CD4-positive, alpha-beta T cell treated with Interferon gamma for 1 hour (primary cell): ENCODE measurements at regions not wholly inside any gene's neighbourhood (a gene's known extent, or its start where the extent isn't known, plus 50 kb on each side); places are given as distances from the start of the nearest gene placed in this dataset.
"Not testable (repeated sequence)": the region's sequence is repeated elsewhere in the genome, so short reads cannot be mapped to it uniquely, and the experiment has no call there.

Experiments used
- DNase-seq: peaks from one replicate; pipeline ENCODE4 v3.0.0-alpha.2; 2020

DNA sequence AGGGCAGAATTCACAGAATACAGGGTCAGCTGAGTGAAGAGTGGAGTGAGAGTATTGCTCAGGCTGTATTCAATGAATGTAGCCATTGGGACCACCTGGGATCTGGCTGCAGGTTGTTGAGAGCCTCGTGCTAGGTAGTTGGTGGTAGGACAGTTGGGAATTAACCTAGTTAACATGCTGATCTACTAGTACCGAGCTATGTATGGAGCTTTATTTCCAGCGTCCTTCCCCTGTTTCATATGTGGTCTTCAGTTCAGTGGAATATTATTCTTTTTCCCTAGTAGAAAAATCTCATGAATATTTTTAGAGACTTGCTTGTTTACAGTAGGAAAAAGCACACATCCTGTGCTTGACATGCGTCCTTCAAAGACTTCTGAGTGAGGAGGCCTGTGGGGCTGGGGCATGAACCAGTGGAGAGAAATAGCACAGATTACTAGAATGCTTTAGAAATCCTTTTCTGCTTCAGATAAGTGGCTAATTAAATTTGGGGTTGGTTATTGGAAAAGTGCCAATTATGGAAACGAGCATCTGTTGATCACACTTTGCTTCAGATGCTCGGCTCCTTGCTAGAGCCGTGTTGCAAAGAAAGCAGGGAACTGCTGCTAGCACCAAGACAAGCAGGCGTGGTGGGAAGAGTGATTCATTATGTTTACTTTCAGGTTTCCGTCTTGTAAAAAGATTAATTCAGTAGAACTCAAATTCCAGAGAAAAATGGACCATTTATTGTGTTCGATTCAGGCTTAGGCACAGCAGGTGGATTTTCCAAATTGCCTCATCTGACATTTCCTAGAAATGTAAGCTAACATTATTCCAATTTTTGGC, 53.6 kb downstream of the ARF6 start:
- no peak for DNase-seq

DNA sequence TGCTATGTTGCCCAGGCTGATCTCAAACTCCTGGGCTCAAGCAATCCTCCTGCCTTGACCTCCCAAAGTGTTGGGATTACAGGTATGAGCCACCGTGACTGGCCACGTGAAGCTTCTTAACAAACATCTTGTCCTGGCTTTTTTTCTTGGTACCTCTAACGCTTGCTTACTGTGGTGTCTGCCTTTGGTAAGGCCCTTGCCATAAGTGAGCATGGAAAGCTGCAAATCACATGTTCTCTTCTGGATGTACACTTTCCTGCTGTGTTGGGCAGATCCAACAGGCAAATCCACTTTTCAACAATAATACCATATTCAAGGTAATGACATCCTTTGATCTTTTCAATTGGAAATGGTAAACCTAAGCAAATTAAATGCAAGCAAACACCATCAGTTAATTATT, 54.6 kb downstream of the ARF6 start:
- DNase-seq, result no peak

DNA sequence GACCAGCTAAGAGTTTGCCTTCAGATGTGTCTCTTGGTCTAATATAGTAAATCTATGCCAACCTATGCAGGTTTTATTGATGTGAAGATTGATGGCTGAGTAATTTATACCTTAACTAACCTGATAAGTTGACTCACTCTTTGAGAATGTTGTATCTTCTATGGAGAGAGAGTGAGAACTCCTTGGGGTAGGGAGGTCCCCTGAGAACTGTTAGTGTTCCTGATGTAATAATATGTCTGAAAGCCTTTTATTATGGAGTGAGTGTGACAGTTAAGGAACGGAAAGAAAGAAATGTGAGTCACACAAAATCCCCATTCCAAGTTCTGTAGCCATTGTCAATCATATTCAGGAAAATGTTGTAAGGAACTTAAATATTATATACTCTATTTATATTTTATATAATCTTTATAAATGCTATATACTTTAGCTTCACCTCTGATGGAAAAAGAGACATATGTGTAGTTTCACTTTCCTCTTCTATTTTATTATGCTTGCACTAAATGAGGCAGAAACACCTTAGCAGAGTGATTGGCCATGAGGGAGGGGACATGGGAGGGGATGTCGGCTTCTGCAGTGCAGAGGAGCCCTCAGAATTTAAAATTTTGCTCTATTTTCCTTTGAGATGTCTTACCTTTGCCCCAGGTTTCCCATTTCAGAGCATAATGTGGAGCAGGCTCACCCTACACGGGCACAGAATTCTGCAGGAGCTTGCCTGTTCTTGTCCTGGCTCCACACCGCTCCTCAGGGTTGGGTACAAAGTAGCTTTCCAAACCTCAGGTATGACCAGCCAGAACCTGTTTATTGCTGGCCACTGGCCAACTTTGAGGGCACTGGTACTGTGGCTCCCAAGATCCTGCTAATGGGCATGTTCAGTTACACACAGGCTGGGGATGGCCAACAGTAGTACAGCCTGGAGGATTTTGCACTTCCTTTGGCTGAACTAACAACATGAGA, 57.7 kb downstream of the ARF6 start:
- DNase-seq, result no peak

DNA sequence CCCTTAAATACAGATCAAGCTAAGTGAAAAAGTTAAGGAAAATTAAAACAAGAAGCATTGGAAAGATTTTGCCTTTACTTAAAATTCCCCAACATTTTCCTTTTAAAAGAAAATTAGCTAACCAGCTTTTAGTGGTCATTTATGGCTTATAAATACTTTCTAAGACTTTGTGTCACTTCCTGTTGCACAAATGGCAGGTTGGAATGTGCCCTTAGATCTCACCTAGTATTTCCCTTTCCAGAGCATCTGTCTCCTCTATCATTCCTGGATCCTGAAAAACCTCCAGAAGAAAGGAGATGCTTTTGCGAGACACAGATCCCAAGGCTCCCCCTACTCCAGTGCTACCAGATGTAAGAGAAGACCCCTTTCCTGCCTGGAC, 58.3 kb downstream of the ARF6 start:
- no peak for DNase-seq

DNA sequence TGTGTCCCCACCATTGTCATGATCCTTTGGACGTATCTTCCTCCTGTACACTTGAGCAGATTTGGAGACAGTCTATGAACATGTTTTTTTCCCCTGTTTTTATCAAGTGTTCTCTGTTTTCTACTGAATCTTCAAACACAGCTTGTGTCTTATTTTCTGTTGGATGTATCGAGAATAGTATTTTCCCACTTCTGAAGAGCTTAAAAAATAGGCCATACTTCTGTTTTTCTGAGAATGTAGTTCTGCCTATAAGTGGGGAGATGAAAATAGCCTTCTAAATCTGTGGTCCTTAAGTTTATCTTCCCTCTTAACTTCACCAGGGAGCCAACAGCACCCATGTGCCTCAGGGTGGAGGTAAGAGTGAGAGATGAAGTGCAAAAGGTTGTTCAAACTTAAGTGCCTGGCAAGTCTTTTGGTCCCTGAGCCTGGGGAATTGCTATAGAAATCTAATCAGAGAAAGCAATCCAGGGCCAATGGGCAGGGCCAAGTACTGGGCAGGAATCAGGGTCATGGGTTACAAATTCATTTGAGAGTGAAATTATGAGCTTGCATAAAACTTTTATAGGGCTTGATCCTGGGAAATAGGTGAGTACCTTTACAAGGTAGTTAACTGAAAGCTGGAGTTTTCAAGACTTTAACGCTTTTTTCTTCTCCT, 58.9 kb downstream of the ARF6 start:
- DNase-seq, result no peak

DNA sequence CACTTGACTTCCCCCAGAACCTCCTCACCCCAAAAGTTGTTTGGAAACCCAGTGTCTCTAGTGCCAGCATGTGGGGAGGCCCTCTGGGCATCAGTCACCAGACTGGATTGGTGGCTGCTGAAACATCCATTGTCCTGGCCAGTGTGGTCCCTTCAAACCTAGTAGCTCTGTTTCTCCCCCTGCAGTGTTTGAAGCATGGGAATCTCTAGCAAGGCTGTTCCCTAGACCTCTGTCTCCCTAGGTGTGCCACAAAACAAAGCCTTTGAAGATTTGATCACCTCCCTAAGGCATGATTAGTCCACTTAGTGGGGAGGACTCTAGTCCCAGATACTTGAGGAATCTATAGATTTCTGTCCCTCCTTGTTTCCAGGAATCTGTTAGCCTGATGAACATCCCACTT, 60.3 kb downstream of the ARF6 start:
- no peak for DNase-seq

DNA sequence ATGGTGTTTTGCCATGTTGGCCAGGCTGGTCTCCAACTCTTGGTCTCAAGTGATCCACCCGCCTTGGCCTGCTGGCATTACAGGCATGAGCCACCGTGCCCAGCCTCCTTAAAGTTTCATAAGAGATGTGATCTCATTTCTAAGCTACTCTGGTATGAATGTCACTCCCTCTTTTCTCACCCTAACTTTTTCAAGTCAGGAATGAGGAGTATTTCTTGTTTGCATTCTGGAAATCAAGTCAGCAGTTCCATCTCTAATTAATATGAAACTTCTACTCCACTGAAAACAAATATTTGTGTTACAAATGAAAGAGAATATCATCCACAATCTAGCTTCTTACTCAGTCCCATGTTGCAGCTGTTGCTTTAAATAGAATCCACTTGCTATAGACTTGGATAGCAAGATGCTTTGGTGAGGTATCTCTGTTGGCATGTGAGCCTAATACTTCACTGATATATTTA, 61.3 kb downstream of the ARF6 start:
- DNase-seq, result no peak

DNA sequence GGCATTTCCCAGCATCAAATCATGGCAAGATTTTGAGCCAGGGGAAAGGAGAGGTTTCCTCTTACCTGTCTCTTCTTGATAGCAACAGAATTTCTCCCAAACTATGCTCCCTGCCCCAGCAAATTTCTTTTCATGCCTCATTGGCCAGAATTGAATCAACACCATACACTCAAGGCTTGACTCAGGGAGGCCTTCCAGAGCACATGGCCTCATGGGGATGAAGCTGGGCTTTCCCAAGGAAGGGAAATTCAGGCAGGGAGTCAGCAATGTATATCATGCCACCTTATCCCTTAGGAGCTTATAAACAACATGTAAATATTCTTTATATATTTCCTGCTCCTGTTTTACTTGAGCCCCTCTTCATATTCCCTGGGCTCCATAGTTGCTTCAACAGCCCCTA, 62.1 kb downstream of the ARF6 start:
- no peak for DNase-seq

DNA sequence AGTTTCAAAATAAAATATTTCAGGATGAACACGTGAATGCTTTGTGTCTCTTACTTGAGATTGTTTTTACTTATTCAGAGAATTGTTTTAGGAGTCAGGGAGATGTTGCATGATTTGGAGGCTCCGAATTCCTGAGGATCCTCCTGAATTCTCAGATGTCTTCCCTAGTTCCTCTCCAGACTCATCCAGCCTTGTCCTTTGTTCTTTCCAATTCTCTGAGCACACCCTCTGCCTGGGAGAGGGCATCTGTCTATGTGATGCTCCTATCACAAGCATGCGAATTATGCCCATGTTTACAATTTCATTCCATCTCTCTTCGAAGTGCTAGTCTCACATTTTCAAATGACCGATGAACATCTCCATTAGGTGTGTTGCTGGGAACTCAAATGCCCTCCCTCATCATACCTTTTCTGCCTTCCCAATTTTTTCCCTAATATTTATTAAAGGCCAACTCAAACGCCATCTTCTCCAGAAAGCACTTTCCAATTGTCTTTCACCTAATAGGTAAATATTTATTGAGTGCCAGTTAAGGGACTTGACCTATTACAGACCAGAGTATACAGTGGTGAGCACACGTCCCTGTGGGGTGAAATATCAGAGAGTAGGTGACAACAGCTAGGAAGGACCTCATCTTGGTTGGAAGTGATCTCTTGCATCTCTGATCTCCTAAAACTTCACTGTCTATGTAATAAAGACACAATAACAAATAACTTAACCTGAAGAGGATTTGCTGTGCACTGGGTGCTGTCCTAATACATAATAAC, 64.4 kb downstream of the ARF6 start:
- no peak for DNase-seq

DNA sequence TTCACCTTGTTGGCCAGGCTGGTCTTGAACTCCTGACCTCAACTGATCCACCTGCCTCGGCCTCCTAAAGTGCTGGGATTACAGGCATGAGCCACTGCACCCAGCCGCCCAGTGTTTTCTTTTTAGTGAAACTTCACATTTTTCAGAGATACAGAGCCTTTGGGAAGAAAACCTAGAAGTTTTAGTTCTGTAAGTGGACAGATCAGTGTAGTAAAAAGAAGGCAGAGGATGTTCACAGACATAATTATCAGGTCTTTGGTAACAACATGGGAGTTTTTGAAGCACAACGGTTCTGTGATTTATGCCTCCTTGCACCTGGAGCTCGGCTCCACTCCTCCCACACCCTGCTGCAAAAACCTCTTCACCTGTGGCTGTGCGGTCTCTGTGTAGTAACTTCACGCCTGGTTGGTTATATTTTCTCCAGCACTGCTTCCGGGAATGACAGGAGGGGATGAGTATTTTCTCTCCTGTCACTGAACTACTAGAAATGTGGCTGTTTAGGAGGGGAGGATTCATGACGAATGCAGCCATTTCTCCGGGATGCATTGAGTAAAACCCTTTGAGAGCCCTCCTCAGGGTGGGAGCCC, 67.0 kb downstream of the ARF6 start:
- DNase-seq, result peak; percentile 20

DNA sequence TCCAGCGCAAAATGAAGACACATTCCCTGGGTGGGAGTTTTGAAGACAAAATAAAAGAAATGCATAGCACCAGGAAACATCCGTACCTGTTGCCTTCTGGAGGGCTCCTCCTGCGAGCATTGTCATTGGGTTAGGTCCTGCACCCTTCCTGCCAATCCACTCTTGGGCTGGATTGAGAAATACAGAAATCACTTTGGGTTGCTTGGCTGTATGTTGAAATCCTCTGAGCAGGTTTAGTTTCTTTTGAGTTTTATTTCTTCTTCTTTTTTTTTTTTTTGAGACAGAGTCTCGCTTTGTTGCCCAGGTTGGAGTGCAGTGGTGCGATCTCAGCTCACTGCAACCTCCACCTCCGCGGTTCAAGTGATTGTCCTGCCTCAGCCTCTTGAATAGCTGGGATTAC, 67.6 kb downstream of the ARF6 start:
- DNase-seq, result no peak

DNA sequence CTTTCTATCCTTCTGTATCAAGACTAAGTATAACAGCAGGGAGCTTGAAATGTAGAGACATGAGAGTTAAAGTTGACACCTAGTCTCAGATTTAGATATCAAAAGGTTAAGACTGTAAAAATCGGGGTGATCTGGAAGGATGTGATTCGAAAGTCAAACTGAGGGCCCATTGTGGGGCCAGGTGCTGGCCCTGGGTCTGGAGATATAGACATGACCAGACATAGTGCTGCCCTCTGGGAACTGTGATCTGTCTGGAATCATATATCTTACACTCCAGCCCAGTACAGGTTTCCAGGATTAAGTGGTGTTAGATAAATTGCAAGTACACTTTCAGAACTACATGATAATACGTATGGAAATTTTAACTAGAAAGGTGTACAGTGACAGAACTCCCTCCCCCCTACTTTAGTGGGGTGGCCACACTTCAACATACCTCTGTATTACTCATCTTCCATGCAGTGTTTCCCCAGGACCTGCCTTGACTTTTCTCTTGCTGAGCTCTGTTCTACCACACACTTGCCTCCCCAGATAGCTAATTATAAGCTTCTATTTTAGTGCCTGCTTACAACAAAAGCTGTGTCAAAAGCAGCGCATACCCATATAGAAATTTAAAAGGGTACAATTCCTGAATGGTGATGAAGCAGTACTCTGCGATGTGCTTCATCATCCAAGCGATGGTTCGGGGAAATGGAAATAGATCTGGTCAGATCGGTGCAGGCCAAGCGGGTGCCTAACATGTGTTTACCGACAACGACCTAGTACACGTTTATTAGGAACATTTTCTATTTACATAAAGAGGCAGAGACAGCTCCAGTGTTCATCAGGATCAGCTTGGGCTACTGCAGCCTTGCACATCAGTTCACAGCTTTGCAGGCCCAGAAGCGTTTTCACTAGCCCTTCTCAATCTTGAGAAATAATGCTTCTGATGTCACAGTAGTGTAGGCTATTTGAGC, 68.7 kb downstream of the ARF6 start:
- DNase-seq, result no peak

DNA sequence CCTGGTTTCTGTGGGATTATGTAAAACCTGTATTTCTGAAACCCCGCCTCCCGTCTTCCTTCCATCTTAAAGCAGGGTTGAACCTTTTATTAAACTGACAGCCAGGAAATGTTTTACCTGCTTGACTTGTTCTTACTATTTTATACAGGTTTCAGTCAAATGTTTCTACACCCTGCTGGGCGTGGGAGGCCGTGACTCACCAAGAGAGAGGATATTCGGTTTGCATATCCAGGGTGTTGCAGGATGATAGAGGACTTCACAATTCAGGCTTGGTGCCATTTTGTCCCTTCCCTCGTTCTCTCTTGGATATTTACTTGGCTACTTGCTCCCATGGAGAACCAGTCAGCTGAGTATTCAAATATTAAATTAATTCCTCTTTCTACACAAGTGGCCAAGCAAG, 69.7 kb downstream of the ARF6 start:
- DNase-seq, result peak; percentile 12

DNA sequence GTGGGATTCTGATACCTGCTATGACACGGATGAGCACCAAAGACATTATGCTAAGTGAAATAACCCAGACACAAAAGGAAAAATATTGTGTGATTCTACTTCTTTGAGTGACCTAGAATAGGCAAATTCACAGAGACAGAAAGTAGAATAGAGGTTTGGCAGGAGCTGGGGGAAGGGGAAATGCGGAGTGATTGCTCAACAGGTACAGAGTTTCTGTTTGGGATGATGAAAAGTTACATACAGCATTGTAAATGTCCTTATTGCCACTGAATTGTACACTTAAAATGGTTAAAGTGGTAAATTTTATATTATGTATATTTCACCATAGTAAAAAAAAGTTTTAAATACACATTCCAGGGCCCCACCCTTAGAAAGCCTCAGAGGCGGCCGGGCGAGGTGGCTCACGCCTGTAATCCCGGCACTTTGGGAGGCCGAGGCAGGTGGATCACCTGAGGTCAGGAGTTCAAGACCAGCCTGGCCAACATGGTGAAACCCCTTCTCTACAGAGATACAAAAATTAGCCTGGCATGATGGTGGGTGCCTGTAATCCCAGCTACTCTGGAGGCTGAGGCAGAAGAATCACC, 72.3 kb downstream of the ARF6 start:
- not testable (repeated sequence) for DNase-seq

DNA sequence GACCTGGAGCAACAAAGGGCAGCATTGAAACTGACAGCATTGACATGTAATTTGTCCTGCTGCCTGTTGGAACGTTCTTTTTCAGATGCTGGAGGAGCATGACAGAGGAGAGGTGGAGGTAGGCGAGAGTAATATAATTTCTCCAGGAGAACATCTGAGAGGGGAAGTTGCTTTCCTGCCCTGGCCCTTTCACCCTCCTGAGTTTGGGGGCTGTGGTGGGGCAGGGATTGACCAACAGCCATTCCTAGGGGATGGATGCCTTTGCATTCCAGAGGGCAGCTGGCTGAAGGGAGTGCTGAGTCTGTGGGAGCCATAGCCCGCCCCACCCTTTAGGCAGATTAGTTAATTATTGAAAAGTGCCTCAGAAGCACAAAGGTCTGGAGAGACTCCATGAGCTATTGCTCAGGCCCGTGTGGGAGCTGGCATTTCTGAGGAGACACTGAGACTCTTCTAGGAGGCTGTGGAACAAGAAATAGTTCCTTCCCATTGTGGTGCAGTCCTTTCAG, 73.5 kb downstream of the ARF6 start:
- DNase-seq, result no peak

DNA sequence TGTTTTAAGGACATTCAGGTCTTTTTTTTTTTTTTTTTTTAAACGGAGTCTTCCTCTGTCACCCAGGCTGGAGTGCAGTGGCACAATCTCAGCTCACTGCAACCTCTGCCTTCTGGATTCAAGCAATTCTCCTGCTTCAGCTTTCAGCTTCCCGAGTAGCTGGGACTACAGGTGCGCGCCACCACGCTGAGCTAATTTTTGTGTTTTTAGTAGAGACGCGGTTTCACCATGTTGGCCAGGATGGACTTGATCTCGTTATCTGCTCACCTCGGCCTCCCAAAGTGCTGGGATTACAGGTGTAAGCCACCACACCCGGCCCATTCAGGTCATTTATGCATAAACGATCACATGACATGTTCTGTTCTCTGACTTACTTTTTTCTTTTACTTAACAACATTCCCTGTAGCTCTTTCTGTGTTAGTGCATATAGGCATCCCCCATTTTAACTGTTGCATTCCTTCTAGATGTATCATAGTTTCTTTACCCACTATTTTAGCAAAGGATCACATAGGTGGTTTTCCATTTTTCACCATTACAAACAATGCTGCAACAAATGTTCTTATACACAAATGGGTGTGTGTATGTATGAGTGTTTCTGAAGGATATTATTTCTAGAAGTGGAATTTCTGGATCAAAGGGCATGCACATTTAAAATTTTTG, 74.2 kb downstream of the ARF6 start:
- no peak for DNase-seq

DNA sequence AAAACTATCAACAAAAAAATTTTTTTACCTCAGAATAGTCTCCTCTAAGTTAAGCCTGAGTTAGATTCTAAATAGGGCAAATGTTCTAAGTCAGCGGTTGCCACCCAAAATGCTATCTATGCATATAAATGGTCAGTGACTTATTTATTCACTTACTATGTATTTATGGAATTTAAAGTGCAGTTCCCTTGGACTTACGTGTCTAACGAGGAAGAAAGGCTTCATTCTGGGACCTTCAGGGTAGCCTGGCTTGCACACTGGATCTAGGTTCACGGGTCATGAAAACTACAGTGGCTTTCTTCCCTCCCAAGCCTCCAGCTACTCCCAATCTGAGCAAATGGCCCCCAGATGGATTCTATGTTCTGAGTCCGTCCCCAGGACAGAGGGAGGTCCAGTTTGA, 77.1 kb downstream of the ARF6 start:
- no peak for DNase-seq

DNA sequence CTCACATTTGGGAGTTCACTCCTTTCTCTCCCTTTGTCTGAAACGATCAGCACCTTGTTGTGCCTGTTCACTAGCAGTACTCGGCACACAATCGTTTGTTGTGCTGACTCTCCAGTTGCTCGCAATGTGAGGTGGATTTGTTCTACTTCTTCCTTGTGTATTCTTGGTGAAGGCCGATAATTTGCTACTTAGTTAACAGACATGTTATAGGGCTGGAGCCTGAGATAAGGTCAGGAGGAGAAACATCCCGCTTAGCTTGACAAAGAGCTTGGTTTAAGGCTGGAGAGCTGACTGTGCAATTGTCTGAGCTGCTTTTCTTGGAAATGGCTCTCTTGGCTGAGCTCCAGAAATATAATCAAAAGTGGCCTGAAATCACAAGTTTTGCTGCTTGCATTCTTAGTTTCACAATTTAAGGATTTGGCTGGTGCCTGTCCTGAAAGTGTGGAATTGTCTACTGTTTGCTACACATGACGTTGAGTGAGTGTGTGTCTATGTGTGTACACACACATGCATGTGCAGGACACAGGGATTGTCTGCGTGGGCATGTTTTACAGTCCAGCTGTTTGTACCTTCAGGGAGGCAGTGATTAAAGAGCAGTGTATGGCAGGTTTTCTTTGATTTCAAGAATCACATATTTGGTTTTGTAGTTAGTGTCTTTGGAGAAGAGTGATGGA, 77.7 kb downstream of the ARF6 start:
- DNase-seq, result no peak
